ENCODE measurements at regions not wholly inside any gene's neighbourhood (a gene's known extent, or its start where the extent isn't known, plus 50 kb on each side); places are given as distances from the start of the nearest gene placed in this dataset.
"Not testable (repeated sequence)": the region's sequence is repeated elsewhere in the genome, so short reads cannot be mapped to it uniquely, and the experiment has no call there.

DNA sequence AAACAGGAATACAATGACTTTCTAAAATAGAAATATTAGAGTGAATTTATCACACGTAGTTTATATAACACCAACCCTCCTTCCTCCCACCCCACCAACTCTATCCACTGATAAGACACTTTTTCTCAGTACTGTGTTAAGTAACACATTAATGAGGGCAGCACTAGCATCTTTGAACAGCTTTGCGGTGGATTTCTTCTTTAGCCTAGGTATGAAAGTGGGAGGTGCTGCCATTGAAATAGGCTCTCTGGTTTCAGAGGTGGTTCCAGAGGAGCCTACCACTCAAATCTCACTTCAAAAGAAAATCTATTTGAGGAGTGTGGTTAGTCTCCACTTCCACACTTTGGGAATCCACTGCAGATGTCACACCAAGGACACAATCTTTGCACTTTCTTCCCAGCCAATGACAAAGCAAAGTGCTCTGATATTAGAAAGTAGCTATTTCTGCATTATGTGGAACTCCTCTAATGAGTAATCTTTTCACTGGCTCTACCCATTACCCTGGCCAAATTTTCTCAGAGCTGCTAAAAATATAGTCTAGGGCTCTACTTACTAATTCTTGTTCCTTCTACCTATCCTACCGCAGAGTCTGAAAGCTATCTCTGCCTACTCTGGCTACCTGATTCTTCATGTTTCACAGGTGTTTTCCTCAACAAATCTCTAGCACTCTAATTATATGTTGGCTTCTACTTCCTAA, 1667.8 kb downstream of the MRPL39 start:
- no peak overlapping the region for H2AFZ ChIP-seq
- H3F3A ChIP-seq (ENCODE audit: insufficient read depth): no peaks in the 10 kb centered on the region
- TF ChIP-seq EZH2phosphoT487 (IDR thresholded peaks at IDR 0.05; ENCODE audit: insufficient read depth, low read depth) (no peak), EZH2 (IDR thresholded peaks at IDR 0.05; ENCODE audit: insufficient read depth, poor library complexity, severe bottlenecking) (no peak)
- H3K9ac ChIP-seq: no peak overlapping the region
- H3K36me3 ChIP-seq (ENCODE audit: low read depth): no peaks in the 10 kb centered on the region
- H3K9me2 ChIP-seq (ENCODE audit: insufficient read depth): no peaks in the 10 kb centered on the region
- H3K4me3 ChIP-seq: no peak overlapping the region
- H3K4me1 ChIP-seq (ENCODE audit: insufficient read depth): no peaks in the 10 kb centered on the region
- H4K20me1 ChIP-seq (ENCODE audit: insufficient read depth): no peaks in the 10 kb centered on the region
- H3K4me2 ChIP-seq (ENCODE audit: unreplicated experiment): no peak overlapping the region
- H3K9me3 ChIP-seq (ENCODE audit: low read depth): peaks cover 2% of the 10 kb centered on the region
- no peaks in the 10 kb centered on the region for H3K79me2 ChIP-seq (ENCODE audit: insufficient read depth)
- WGBS, 2 experiments (ENCODE audit: low coverage in 1 of 2, low lambda C conversion rate in 2 of 2, missing lambda C conversion rate in 2 of 2): 34 to 42% methylated on average over 3 of the region's 3 CpGs
- DNase-seq: no peak
- no peak overlapping the region for H3K27ac ChIP-seq
- H3K27me3 ChIP-seq (replicated peaks; ENCODE audit: insufficient read depth): no peaks in the 10 kb centered on the region
- in situ Hi-C loops (cut with MboI): no loop called here

DNA sequence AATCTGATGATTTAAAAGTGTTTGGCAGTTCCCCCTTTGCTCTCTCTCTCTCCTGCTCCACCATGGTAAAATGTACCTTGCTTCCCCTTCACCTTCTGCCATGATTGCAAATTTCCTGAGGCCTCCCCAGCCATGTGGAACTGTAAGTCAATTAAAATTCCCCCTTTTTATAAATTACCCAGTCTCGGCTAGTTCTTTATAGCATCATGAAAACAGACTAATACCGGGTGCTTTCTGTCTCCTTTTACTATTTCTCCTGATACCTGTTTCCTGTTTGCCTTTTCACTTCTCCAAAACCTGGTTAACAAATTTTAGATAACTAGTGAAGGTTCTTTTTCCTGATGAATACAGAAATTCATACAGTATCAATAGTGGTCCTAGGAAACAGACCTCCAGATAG, 1670.3 kb downstream of the MRPL39 start:
- no peak overlapping the region for H3K4me2 ChIP-seq (ENCODE audit: unreplicated experiment)
- no peak for TF ChIP-seq EZH2phosphoT487 (IDR thresholded peaks at IDR 0.05; ENCODE audit: insufficient read depth, low read depth)
- TF ChIP-seq EZH2 (IDR thresholded peaks at IDR 0.05; ENCODE audit: insufficient read depth, poor library complexity, severe bottlenecking): no peak
- H2AFZ ChIP-seq: no peak overlapping the region
- H3K9me3 ChIP-seq (ENCODE audit: low read depth): peaks cover 2% of the 10 kb centered on the region
- no peaks in the 10 kb centered on the region for H4K20me1 ChIP-seq (ENCODE audit: insufficient read depth)
- H3F3A ChIP-seq (ENCODE audit: insufficient read depth): no peaks in the 10 kb centered on the region
- H3K27me3 ChIP-seq (replicated peaks; ENCODE audit: insufficient read depth): no peaks in the 10 kb centered on the region
- H3K79me2 ChIP-seq (ENCODE audit: insufficient read depth): no peaks in the 10 kb centered on the region
- H3K4me1 ChIP-seq (ENCODE audit: insufficient read depth): no peaks in the 10 kb centered on the region
- in situ Hi-C loops (cut with MboI): no loop called here
- no peak overlapping the region for H3K27ac ChIP-seq
- no peak for DNase-seq
- WGBS, 2 experiments (ENCODE audit: low coverage in 1 of 2, low lambda C conversion rate in 2 of 2, missing lambda C conversion rate in 2 of 2): 21 to 49% methylated on average over 2 of the region's 2 CpGs
- H3K4me3 ChIP-seq: no peak overlapping the region
- no peaks in the 10 kb centered on the region for H3K9me2 ChIP-seq (ENCODE audit: insufficient read depth)
- H3K36me3 ChIP-seq (ENCODE audit: low read depth): no peaks in the 10 kb centered on the region
- H3K9ac ChIP-seq: no peak overlapping the region

- no peaks in the 10 kb centered on the region for H3K27me3 ChIP-seq (replicated peaks; ENCODE audit: insufficient read depth)
- no peaks in the 10 kb centered on the region for H3K36me3 ChIP-seq (ENCODE audit: low read depth)
- no peaks in the 10 kb centered on the region for H3K79me2 ChIP-seq (ENCODE audit: insufficient read depth)
- no peak for TF ChIP-seq EZH2 (IDR thresholded peaks at IDR 0.05; ENCODE audit: insufficient read depth, poor library complexity, severe bottlenecking)
- no peak for TF ChIP-seq EZH2phosphoT487 (IDR thresholded peaks at IDR 0.05; ENCODE audit: insufficient read depth, low read depth)
- H2AFZ ChIP-seq: no peak overlapping the region
- H3K4me3 ChIP-seq: no peak overlapping the region
- no peaks in the 10 kb centered on the region for H3K9me2 ChIP-seq (ENCODE audit: insufficient read depth)
- peaks cover 2% of the 10 kb centered on the region for H3K9me3 ChIP-seq (ENCODE audit: low read depth)
- in situ Hi-C loops (cut with MboI): no loop called here
- WGBS, 2 experiments (ENCODE audit: low coverage in 1 of 2, low lambda C conversion rate in 2 of 2, missing lambda C conversion rate in 2 of 2): 5 to 6% methylated on average over 2 of the region's 2 CpGs
- H3K4me1 ChIP-seq (ENCODE audit: insufficient read depth): no peaks in the 10 kb centered on the region
- DNase-seq: no peak
- H3K4me2 ChIP-seq (ENCODE audit: unreplicated experiment): no peak overlapping the region
- H3K27ac ChIP-seq: no peak overlapping the region
- H4K20me1 ChIP-seq (ENCODE audit: insufficient read depth): no peaks in the 10 kb centered on the region
- no peaks in the 10 kb centered on the region for H3F3A ChIP-seq (ENCODE audit: insufficient read depth)
- H3K9ac ChIP-seq: no peak overlapping the region
Measured at GRCh38 chr21:23936224-23936623, 1671.1 kb downstream of the MRPL39 start.

DNA sequence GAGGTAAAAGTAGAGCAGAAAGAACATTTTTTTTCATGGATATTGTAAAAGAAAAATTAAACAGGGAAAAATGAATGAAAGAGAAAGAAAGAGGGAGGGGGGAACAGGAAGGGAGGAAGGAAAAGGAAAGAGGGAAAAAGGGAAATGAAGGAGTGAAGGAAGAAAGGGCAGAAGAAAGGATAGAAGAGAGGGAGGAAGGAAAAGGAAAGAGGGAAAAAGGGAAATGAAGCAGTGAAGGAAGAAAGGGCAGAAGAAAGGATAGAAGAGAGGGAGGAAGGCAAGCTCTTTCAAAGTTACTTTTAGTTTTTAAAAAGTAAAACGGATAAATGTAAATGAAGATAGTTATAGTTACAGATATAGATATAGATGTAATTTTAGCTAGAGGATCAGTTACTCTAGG, 1676.7 kb downstream of the MRPL39 start:
- peaks cover 4% of the 10 kb centered on the region for H3K9me3 ChIP-seq (ENCODE audit: low read depth)
- H3F3A ChIP-seq (ENCODE audit: insufficient read depth): no peaks in the 10 kb centered on the region
- H3K4me3 ChIP-seq: no peak overlapping the region
- 10% methylated on average over 1 of the region's 1 CpG for WGBS, 2 experiments (ENCODE audit: low coverage in 1 of 2, low lambda C conversion rate in 2 of 2, missing lambda C conversion rate in 2 of 2)
- no peaks in the 10 kb centered on the region for H3K36me3 ChIP-seq (ENCODE audit: low read depth)
- no peaks in the 10 kb centered on the region for H3K4me1 ChIP-seq (ENCODE audit: insufficient read depth)
- in situ Hi-C loops (cut with MboI): no loop called here
- no peaks in the 10 kb centered on the region for H4K20me1 ChIP-seq (ENCODE audit: insufficient read depth)
- no peaks in the 10 kb centered on the region for H3K79me2 ChIP-seq (ENCODE audit: insufficient read depth)
- DNase-seq: no peak
- no peak overlapping the region for H3K9ac ChIP-seq
- TF ChIP-seq EZH2phosphoT487 (IDR thresholded peaks at IDR 0.05; ENCODE audit: insufficient read depth, low read depth) (no peak), EZH2 (IDR thresholded peaks at IDR 0.05; ENCODE audit: insufficient read depth, poor library complexity, severe bottlenecking) (no peak)
- H2AFZ ChIP-seq: no peak overlapping the region
- H3K27me3 ChIP-seq (replicated peaks; ENCODE audit: insufficient read depth): no peaks in the 10 kb centered on the region
- H3K4me2 ChIP-seq (ENCODE audit: unreplicated experiment): no peak overlapping the region
- no peak overlapping the region for H3K27ac ChIP-seq
- no peaks in the 10 kb centered on the region for H3K9me2 ChIP-seq (ENCODE audit: insufficient read depth)

- H4K20me1 ChIP-seq (ENCODE audit: insufficient read depth); H3K4me1 ChIP-seq (ENCODE audit: insufficient read depth); H3K4me2 ChIP-seq (ENCODE audit: unreplicated experiment); H3K27ac ChIP-seq; H3K36me3 ChIP-seq (ENCODE audit: low read depth); H3K4me3 ChIP-seq; in situ Hi-C loops (cut with MboI); H3F3A ChIP-seq (ENCODE audit: insufficient read depth); H3K27me3 ChIP-seq (replicated peaks; ENCODE audit: insufficient read depth); H3K9me2 ChIP-seq (ENCODE audit: insufficient read depth); H3K9me3 ChIP-seq (ENCODE audit: low read depth); H3K9ac ChIP-seq; H2AFZ ChIP-seq; H3K79me2 ChIP-seq (ENCODE audit: insufficient read depth); DNase-seq: not testable (repeated sequence)
- WGBS, 2 experiments (ENCODE audit: low coverage in 1 of 2, low lambda C conversion rate in 2 of 2, missing lambda C conversion rate in 2 of 2): 22 to 30% methylated on average over 3 of the region's 3 CpGs
Measured at GRCh38 chr21:23926430-23926829, 1680.9 kb downstream of the MRPL39 start.

Measured in GM23248 (cell line).